ENCODE measurements at regions not wholly inside any gene's neighbourhood (a gene's known extent, or its start where the extent isn't known, plus 50 kb on each side); places are given as distances from the start of the nearest gene placed in this dataset.

- TF ChIP-seq POLR2A (IDR thresholded peaks at IDR 0.05): no peak
- no peak for TF ChIP-seq CTCF (IDR thresholded peaks at IDR 0.05)
Measured at GRCh38 chr10:63965846-63966245, 444.6 kb downstream of the REEP3 start.

Data from body of pancreas (tissue), 4 donors.